Mesenteric fat pad (tissue), 1 donor: ENCODE measurements at regions not wholly inside any gene's neighbourhood (a gene's known extent, or its start where the extent isn't known, plus 50 kb on each side); places are given as distances from the start of the nearest gene placed in this dataset.

ENCODE experiments used
- DNase-seq: peaks from one replicate; pipeline ENCODE4 v3.0.0-alpha.2; 2020; ENCODE audit warnings: low spot score
- donor health status: DM: yes; HTN: yes; CAD: no.

DNA sequence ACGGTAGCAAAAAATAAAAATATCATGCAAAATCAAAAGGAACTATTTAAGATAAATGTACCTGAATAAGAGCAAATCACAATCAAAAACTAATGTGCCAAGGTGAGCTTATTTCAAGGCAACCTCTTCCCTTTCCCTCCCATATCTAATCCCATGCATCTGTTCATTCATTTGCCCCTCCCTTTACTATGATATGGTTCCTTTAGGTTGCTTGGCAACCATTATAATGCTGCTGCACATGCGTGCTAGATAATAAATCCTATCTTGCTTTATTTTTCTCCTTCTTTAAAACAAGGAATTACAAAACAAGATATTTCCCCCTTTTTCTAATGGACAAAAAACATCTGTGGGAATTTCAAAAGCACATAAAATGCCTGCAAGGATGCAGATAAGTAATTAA, 318.2 kb upstream of the POU3F2 start:
- no peak for DNase-seq

DNA sequence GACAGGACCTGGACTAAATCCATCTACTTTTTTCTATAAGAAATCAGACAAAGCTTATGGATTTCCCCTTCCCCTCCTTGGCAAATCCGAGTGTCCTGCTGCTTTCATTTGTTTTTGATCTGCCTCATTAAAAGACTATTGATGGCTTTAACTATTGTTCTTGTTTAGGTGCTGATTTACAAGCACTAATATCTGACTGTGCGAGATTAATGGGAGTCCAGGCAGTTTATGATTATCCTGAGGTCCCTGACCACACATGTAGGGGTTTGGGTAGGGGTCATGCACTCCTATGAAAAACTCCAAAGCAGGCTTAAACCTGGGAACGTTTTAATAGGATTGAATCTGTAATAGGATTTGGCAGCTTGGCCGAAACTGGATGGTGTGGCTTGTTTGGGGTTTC, 317.5 kb upstream of the POU3F2 start:
- DNase-seq: no peak

GRCh38 chr6:98525860-98526259, 308.5 kb upstream of the POU3F2 start:
- DNase-seq: no peak

- no peak for DNase-seq
These were observed 307.9 kb upstream of the POU3F2 start for GRCh38 chr6:98526465-98526864.

DNA sequence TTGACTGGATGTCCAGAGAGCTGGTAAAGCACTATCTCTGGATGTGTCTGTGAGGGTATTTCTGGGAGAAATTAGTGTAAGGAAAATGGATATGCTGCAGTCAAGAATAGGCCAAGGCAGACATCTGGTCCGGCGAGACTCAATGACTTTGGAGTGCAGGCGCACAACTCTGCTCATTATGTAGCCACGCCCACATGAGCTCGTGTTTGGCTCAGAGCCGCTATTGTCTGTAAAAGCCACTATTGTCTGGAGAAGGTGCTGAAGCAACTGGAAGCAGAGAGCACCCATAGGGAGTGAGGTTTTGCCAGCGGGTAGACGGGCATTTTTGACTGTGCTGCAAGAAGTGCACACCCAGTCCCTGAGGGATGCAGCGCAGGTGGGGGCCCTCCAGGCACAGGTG, 305.0 kb upstream of the POU3F2 start:
- DNase-seq: no peak

GRCh38 chr6:98530732-98531131, 303.6 kb upstream of the POU3F2 start:
- no peak for DNase-seq

DNA sequence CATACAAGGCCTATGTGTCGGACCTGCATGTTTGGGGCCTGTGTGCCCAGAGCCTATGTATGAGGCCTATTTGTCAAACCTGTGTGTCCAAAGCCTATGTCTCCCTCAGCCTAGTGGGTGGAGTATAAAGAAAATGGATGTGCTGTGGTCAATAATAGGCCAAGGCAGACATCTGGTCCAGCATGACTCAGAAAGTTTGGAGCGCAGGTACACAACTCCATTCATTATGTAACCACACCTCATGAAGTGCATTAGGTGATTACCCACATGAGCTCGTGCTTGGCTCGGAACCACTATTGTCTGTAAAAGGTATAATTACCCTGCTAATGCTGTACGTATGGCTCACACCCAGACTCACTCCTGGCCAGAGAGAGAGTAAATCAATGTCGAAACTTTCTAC, 302.4 kb upstream of the POU3F2 start:
- no peak for DNase-seq

- DNase-seq: no peak
These were observed 294.6 kb upstream of the POU3F2 start for GRCh38 chr6:98539741-98540140.

- DNase-seq: no peak
These were observed 288.0 kb upstream of the POU3F2 start for GRCh38 chr6:98546376-98546775.

DNA sequence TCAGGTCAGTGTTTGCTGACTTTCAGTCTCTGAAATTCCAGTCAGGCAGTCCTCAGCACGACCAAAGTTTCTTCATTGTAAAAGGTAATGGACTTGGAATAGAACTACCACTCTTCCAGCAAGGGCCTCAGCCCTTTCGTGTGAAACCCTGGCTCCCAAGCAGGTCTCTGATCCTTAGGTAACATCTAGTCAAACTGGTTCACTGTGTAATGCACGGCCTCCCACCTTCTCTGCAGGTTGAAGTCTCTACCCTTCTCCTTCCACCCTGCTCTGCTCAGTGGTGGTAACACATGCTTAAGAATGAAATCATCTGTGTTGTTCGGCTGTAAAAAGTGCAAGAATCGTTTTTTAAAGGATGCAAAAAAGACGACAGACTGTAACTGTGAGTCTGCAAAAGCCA, 287.2 kb upstream of the POU3F2 start:
- no peak for DNase-seq

DNA sequence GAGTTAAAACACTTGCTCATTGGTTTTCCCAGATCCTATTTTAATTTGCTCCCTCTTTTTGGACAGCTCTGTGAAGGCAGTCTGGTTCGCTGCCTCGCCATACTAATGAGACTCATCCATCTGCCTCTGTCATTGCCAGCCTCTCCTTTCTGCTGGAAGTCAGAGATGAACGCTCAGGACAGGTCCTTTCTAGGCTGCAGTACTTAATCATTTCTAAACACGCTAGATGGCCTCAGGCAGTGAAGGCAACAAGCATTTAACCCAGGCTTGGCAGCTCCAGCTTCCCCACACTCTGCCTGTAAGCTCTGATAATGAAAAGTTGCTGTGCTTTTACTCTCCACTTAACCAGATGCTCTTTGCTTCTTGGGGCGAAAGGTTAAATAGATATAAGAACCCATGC, 286.7 kb upstream of the POU3F2 start:
- DNase-seq: no peak

DNA sequence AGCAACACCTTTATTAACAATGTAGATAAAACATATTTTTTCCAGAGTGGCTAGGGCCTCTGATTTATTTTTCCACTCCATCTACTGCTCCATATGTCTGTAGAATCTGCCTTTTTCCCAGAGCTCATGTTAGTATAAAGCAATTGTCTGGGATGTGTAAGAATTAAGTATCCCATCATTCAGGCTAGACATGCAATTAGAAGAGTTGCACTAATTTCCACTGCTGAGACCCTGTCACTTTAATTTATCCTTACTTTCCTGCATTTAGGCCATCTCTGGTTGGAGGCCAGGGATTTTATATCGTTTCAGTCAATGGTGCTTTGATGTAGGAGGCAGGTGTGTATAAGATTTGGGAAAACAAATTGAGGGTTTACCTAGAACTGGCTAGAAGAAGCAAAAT, 286.1 kb upstream of the POU3F2 start:
- no peak for DNase-seq

DNA sequence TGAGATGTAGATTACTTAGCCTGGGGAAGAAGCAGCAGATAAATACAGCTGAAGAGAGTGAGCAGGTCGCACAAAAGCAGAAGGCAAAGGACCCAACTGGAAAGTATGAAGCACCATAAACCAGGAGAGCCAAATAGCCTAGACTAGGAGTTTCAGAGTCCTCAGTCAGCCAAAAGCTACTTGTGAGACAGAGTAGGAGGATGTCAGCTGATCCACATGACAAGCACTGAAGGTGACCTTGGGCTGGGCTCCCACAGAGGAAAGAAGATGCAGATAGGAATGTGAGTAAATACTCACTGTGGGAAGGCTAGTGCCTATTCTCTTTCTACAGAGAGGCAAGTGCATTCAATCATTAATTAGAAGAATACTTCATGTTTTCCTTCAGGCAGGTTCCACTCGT, 274.0 kb upstream of the POU3F2 start:
- no peak for DNase-seq

GRCh38 chr6:98560841-98561240, 273.5 kb upstream of the POU3F2 start:
- DNase-seq: no peak

DNA sequence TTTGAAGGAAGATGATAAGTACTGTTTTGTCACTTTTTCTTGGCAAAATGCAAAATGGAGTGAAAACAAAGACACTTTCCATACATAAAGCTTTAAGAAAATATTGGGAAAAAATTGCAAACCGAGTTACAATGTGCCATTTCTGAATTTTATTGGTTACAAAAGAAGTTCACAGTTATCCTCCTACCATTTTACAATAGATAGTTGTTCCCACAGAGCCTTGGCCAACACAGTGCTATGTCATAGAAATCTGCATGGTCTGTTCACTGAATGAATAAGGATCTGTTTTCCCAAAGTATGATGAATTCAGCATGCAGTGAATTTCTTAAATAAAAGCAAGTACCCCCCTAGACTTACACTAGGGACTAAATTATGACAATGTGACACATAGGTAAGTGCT, 268.2 kb upstream of the POU3F2 start:
- DNase-seq: no peak

DNA sequence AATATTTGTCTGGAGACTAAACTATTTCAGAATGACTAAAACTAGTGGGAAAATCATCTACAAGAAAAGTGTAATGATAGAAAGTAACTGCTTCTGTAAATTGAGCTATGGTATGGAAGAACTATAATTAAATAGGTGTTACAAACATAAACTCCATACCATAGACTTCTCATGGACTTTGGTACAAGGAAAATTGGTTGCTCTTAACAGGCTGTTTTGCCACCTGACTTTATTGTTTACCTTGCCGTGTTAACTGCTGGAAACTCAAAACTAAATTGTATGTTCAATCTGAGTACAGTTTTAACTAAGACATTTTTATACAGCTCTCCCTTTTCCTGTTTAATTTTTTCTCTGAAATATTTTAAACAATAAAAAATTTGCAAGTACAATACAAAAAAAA, 261.8 kb upstream of the POU3F2 start:
- no peak for DNase-seq

DNA sequence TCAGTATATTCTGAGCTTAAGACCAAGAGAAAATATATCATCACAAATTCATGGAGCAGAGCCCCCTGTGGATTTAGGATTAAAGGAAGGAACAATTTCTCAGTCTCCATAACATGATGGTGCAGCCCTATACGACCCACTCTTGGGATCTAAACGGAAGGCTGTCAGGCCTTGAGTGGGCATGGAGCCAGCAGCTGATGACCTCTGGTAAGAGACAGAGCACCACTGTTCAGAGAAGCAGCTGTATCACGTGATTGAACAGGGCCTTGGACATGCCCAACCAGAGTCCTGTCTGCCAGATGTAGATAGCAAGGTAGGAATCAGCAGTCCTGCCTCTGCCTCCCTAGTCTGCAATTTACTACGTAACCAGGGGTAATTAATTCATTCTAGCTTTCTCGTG, 259.4 kb upstream of the POU3F2 start:
- DNase-seq: no peak

DNA sequence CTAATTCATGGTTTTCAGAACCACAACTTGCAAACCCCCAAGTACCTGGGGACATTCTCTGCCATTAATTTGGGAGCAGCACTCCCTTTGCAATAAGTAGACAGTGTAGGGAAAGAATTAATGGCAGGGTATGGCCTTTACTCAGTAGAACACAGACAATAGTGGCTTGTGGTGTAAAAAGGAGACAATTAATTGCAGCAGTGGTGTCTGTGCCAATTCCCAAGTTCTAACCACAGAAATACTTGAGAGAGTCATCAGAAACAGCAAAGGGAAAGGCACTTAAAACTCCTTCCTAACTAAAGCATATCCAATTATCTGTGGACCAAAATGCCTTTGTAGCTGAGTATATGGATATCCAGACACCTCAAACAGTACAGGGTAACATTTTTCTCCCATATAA, 257.6 kb upstream of the POU3F2 start:
- no peak for DNase-seq

- no peak for DNase-seq
These were observed 256.4 kb upstream of the POU3F2 start for GRCh38 chr6:98578016-98578415.

DNA sequence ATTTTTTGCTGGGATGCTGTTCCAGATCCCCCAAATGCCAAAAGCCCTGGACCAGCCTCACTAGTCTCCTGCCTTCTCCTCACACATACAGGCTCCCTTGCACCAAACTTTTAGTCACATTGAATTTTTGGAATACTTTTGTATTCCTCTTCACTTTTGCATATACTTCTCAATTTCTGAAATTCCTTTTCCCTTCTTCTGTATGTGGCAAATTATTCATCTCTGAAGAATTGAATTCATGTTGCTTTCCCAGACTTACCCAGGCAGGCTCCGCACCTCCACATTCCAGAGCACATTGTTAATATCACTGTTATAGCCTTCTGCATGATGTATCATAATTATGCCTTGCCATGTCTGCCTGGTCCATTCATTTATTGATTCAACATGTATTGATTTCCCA, 255.3 kb upstream of the POU3F2 start:
- DNase-seq: no peak

GRCh38 chr6:98579941-98580340, 254.4 kb upstream of the POU3F2 start:
- DNase-seq: no peak

GRCh38 chr6:98581705-98582104, 252.7 kb upstream of the POU3F2 start:
- DNase-seq: no peak

- DNase-seq: no peak
These were observed 250.9 kb upstream of the POU3F2 start for GRCh38 chr6:98583506-98583905.

DNA sequence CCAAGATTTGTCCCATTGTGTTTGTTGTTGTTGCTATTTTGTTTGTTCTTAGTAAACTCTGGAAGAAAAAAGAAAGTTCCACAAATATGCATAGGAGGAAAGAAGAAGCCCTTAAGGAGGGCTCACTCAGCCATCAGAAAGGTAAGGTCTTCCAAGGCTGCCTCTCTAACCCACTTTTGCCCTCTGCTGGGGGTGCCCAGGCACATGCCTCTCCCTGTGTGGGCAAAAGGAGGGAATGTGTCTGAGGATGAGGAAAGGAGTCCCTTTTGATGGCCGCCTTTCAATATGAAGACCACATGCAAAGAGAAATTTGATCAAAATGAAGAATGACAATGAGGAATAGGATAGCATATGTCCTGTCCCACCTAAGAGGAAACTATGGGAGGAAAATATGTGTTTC, 248.2 kb upstream of the POU3F2 start:
- DNase-seq: no peak

- DNase-seq: no peak
These were observed 246.8 kb upstream of the POU3F2 start for GRCh38 chr6:98587555-98587954.
